HG03025 (cell line): ENCODE measurements at regions not wholly inside any gene's neighbourhood (a gene's known extent, or its start where the extent isn't known, plus 50 kb on each side); places are given as distances from the start of the nearest gene placed in this dataset.
"Not testable (repeated sequence)": the region's sequence is repeated elsewhere in the genome, so short reads cannot be mapped to it uniquely, and the experiment has no call there.

ENCODE experiments used
- ATAC-seq: cut with Tn5 transposase; IDR thresholded peaks from one replicate; pipeline ENCODE4 v1.9.1; 2021; ENCODE audit warnings: mild to moderate bottlenecking, moderate library complexity; ENCODE audit not compliant: unreplicated experiment, low FRiP score

- ATAC-seq = no peak
Measured at GRCh38 chr4:81751531-81752289, 280.0 kb upstream of the RASGEF1B start.

- ATAC-seq = no peak
Measured at GRCh38 chr4:81747242-81747930, 275.7 kb upstream of the RASGEF1B start.

GRCh38 chr4:81746773-81747172 lies 275.1 kb upstream of the RASGEF1B start:
- ATAC-seq = no peak

DNA sequence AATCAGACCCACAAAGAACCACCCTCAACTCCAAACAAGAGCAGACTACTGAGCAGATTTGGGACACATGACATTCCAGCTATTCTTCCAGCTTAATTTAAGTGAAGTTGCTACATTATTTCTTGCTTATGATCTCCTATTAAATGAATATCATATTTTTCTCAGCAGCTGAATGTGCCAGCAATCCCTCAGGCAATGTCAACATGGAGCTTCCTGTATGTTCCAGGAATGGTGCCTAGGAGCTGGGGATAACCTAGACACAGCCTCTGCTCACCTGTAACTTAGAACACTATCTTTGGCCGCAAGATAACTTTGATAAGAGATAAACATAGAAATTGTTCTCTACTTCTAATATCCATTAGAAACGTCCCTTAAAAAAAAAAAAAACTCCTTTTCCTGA lies 274.4 kb upstream of the RASGEF1B start:
- no peak for ATAC-seq

- ATAC-seq = no peak
Measured at GRCh38 chr4:81745050-81745449, 273.3 kb upstream of the RASGEF1B start.

DNA sequence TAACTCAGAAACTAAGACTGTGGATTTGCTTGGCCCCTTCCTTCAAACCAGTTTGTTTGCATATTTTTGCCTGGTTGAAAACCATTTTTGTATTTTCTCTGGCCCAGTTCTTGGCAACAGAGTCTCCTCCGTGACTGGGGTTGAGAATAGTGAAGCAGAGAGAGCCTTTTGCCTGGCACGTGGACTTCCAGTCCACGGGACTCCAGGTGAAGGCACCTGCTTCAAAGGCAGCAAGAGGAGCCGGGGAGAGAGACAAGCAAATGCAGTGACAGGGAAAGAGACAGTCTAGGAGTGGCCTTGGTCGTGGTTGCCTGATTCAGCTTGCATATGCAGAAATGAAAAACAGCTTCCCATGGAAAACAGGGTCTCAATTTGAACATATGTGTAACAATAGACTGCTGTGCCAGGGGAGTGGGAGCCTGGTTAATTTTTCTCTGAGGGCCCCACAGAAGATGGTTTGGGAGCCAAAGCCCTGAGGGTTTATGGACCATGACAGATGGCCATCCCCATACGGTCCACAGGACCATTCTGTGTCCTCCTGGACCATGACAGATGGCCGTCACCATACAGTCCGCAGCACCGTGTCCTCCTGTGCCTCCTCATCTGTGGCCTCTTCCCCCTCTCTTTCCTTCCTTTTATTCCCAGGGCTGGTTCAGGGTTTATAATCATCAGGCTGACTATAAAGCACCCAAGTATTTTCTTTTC lies 272.2 kb upstream of the RASGEF1B start:
- no peak for ATAC-seq

DNA sequence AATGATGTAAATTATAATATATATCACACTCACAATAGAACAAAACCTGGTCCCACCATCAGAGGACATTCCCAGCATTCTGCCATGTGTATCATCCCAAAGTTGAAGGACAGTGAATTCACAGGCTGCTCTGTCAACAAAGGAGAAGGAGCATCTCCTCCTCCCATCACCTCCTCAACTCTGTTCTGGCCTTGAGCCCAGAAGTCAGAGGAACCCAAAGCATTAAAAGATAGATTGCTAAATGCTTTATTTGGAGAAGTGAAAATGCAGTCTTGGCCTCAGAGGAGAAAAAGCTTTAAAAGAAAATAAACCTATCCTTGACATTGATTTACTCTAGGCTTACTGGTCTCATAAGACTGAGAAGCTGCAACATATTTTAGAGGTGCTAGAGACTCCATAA lies 268.8 kb upstream of the RASGEF1B start:
- no peak for ATAC-seq

GRCh38 chr4:81738891-81739290 lies 267.2 kb upstream of the RASGEF1B start:
- no peak for ATAC-seq

GRCh38 chr4:81737865-81738559 lies 266.3 kb upstream of the RASGEF1B start:
- no peak for ATAC-seq

- no peak for ATAC-seq
Measured at GRCh38 chr4:81736324-81736723, 264.6 kb upstream of the RASGEF1B start.

- ATAC-seq = no peak
Measured at GRCh38 chr4:81732980-81733379, 261.3 kb upstream of the RASGEF1B start.

DNA sequence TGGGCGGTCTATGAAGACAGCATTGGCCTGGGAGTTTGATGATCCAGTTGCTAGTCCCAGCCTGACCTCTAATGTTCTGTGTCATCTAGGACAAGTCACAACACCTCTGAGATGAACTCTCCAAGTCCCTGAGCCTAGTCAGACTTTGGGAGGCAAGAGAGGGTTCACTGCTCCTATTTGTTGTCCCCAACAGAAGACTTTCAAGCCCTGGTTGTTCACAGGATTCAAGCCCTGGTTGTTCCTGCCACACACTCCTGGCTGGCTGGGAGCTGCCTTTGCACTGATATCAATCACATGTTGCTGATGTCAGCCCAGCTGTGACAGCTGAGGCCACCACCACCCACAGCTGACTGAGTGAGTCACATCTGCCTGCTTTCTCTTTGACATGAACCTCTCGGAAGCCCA lies 253.2 kb upstream of the RASGEF1B start:
- ATAC-seq = peak; percentile 92

DNA sequence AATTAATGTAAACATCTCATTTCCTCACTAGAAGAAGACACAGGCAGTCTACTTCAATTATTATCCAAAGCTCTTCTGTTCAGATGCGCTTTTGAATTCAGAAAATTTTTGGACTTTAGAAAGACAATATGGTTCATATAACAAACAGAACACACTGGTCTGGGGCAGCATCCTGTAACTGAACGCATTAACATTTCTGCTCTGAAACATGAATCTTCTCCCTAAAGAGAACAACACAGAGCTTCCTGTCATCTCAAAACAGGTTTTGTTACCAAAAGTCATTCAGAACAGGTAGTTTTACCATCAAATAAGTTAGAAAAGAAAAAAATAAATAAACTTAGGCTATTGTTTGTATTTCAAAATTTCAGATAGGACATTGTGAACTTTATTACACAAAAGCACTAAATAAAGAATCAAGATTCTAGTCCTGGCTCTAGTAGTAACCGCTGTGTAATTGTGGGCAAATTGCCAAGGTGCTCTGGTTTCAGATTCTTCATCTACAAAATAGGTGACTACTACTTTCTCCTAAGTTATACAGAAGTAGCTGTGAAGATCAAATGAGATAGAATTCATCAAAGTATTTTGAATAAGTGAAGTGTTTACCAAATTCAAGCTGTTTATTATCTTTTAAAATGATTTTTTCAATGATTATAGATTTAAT lies 252.3 kb upstream of the RASGEF1B start:
- ATAC-seq = no peak

DNA sequence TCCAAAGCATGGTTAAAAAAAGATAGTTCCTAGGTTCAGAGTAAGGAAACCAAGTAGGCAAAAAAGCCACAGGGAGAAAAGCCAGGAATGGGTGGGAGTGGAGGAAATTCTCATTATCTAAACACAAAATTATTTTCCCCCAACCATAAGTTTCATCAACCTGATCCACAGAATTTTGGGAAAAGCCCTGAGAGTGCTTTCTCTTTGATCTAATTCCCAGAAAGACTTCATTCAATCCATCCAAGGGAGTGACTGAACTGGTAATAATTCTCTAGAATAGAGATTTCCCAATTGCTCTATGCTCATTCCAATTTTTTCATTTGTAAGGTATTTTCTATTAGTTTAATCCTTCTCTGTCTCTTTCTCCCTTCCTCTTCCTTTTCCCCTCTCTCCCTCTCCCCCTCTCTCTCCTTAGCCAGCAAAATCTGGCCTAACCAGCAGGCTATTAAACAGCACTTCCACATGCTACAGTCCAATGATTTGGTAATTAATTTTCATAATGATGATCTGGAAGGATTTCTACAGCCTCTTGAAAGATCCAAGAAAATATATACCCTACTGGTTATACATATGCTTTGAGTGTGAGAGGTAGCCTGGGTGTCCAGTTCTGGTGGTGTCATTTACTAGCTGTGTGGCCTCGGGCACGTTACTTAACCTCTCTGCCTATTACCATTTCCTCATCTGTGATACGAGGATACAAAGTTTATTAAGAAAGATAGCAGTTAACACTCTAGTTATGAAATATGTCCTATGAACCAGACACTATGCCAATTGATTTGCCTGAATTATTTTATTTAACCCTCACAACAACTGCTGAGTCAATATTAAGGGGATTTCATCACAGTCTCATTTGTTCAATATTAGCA lies 251.5 kb upstream of the RASGEF1B start:
- no peak for ATAC-seq

DNA sequence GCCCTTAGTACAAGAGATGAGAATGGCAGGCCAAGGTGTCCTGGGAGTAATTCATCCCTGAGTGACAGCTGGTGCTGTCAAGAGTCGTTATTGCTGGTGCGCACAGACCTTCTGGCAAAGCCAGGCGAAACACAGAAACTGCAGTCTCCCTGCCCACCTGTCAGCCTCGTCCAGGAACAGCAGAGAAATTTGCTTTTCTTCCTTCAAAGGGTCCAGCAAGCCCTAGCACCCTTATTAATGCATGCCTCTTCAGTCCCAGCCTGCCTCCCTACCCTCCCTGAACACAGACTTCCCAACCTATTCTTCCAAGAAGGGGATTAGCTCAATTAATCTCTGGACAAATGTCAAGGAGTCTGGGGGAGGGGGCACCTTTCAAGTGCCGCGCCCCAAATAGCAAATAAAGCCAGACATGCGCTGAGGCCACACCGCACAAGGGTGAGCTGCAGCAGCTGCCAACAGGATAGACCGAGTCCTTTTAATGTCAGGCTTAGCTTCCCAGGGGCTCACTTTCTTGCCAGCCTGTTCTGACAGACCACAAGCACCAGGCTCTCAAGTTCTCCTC lies 250.7 kb upstream of the RASGEF1B start:
- ATAC-seq = no peak

- no peak for ATAC-seq
Measured at GRCh38 chr4:81715757-81716156, 244.1 kb upstream of the RASGEF1B start.

- not testable (repeated sequence) for ATAC-seq
Measured at GRCh38 chr4:81715357-81715756, 243.7 kb upstream of the RASGEF1B start.

- ATAC-seq = no peak
Measured at GRCh38 chr4:81714291-81714690, 242.6 kb upstream of the RASGEF1B start.

GRCh38 chr4:81712714-81713113 lies 241.0 kb upstream of the RASGEF1B start:
- no peak for ATAC-seq
